IPS-NIHi11 (cell line): ENCODE measurements at regions not wholly inside any gene's neighbourhood (a gene's known extent, or its start where the extent isn't known, plus 50 kb on each side); places are given as distances from the start of the nearest gene placed in this dataset.
A peak's percentile ranks its signal among the peaks of the same experiment; 100 is the strongest.

Experiments
- DNase-seq: peaks from one replicate; pipeline ENCODE4 v3.0.0; 2012; ENCODE audit warnings: mixed read lengths, low spot score

DNA sequence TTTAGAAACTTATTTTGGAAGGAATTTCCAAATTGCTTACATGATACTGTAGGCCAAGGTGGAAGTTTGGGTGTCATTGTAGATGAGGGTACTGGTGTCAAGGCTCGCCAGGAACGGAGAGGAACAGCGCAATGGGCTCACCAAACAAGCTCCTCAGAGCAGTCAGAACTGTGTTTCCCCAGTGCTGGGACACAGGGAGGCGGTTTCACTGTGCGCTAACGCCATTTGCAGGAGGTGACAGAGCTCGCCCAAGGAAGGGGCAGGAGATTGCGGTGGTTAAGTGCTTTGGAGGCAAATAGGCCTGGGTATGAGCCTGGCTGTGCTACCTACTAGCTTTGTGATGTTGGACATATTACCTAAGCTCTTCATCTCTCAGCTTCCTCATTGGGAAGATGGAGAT is 57.3 kb downstream of the HHEX start:
- DNase-seq: no peak

DNA sequence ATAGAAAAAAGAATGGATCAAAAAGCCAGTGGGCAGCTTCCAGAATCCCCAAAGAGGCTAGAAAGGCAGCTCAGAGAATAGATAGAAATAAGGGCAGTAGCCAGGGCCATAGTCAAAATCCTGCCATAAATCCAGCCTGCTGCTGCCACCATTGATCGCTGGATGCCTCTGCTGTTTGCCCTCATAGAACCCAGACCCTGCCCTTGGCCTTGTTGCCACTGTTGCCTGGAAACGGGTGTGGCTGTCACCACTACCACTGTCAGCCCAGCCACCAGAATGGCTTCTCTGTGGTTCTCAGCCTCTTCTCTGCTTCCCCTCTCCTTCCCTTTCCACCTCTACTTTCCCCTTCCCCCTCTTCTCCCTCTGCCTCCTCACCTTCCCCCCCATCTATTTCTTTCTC is 57.8 kb downstream of the HHEX start:
- no peak for DNase-seq

DNA sequence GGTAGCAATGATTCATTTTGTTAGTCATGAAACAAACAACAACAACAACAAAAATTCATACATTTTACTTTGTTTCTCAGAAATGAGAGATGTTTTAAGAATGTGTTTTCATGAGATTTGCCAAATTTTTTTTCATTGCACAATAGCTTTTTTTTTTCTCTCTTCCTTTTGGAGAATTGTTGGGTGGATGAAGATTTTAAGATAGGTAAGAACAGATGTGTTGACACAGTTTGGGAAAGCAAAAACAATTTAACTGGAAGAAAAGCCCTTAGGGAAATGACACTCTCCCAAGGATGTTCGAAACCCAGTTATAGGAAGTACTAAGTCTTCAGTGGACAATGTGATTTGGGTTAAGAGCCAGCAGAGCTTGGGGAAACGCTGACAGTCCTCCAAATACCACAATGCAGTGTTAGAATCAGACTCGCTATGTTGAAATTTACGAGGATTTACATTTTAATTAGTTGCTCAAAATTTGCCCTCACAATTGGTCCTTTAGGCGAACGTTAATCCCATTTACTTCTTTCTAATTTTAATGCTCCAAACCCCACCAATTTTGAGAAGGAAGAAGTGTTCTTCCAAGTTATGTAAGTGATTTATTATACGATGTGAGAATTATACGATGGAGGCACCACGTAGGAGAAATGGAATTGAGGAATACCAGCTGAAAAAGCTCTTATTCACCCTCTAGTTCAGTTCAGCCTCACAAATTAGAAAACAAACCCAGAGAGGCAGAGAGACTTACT is 61.2 kb downstream of the HHEX start:
- DNase-seq: no peak

DNA sequence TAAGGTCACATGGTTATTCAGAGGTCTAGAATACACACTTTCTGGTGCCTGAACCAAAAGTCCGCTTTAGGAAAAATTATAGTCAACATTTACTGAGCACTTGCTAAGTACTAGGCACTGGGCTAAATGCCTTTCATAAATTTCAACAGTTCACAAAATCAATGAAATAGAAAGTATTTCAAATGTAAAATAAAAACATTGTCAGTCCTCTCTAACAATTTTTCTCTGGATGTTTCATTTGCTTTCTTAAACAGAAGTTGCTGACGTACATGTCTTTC is 61.7 kb downstream of the HHEX start:
- no peak for DNase-seq

DNA sequence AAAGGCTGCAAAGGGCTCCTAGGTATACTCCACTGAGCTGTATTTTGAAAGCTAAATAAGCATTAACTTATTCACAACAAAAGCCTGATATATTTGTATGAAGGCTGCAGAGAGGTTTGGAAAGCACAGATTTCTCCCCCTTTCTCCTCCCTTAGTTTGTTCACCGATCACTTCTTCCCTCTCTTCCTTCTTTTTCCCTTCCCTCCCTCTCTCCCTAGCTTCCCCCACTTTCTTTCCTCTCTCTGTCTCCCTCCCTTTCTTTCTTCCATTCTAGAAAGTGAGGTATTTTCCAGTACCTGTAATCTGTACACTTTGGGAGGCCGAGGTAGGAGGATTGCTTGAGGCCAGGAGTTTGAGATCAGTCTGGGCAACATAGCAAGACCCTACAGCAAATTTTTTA is 62.1 kb downstream of the HHEX start:
- no peak for DNase-seq

DNA sequence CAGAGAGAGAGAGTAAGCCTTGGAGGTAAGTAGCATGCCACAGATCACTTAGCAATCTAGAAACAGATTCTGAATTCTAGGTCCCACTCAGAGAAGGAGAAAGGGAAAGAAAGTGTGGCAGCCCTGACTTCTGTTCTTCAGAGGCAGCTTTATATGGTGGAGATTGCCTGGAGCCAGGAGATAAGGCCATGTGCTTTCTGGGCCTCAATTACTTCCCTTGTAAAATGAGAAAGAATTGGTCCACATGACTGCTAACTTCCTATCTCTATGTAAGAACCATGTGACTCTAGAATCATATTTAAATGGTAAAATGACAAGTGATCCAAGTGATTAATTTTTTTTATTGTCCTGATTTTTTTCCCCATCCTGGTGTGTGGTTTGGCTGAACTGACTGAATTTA is 64.1 kb downstream of the HHEX start:
- no peak for DNase-seq

DNA sequence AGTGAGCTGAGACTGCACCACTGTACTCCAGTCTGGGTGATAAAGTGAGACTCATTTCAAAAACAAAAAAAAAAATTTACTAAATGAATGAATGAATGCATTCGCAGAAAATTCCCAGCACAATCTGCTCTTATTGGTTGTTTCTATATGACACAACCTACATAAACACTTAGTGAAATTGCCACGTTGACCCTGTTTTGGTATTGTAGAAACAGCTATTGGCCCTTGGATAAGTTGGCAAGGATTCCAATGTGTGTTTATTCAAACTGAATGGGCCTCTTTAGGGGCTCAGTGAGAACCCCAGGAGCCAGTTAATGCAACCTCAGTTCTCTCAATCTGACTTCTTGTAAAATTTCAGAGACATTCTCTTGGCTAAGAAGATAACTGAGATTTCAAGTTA is 66.0 kb downstream of the HHEX start:
- DNase-seq: no peak

DNA sequence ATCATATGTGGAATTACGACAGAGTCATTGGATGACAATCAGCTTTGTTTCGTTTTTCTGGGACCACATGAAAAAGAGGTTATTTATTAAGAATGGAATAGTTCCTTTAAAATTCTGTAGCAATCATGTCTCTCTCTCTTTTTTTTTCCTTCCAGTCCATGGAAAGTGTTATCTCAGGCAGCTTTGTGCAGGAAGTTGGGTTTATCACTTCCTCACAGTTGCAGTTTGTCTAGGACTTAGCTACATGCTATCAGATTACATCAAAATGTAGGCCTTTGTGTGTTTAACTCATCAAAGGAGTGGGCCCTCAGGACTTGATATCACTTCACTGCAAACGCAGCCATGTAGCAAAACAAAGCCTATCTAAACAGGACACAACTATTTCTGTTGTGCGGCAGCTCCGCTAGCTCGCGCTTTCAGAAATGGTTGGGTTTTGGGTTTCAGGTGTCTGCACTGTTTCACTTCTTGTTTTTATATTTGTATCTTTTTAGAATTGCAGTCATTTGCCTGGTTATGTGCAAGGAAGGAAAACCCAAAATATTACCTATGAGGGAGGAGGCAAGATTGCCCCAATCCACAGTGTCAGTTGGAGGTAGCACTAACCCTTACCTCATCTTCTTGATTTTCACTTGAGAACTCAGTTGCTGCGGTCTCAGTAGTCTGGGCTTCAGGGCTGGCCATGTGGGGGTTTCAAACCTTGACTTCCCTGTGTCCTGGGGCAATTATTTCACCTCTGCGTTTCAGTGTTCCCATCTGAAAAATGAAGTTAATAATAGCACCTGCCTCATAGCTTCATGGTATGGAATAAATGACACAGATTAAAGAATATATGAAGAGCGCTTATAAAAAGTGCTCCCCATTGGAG is 66.7 kb downstream of the HHEX start:
- no peak for DNase-seq

DNA sequence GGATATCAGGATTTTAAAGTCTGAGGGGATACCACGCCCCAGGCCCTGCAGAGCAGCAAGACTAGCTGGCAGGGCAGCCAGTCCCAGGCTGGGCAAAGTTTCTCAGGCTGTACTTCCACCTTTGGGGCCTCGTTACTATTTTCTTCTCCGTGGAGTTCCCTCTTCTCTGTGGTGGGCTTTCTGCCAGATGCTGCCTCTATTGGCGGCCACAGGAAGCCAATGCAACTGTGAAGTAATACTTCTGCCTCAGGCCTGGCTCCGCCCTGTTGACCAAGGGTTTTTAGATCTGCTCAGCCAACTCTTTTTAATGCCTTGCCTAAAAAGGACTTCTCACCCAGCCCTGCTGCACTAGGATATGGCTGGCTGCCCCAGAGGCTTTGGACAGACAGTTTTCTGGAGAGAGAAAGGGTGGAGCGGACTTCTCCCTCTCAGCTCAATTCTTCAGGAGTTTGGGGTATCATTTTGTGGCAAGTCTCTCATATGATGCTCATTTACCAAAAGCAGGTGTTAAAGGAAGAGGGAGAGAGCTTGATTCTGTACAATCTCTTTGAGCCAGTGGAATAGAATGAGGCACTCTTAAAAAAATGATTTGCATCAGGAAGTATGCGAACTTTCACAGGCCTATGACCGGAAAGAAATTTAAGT is 67.4 kb downstream of the HHEX start:
- peak; percentile 82 for DNase-seq

DNA sequence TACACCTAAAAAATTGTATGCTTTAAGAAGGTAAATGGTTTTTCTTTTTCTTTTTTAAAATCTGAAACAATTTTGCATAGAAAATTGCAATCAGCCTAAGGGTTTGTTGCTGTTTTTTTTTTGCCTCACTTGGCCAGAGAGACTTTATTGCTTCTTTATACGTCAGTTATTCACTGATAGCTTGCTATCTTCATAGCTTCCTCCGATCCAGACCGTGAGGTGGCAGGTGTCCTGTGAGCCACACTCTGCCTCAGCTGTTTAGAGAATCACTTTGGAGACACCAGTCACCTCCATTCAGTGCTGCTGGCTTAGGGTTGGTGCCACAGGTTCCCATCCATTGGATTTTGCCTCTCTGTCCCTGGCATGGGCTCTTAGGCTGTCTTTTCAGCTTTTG is 68.0 kb downstream of the HHEX start:
- no peak for DNase-seq

DNA sequence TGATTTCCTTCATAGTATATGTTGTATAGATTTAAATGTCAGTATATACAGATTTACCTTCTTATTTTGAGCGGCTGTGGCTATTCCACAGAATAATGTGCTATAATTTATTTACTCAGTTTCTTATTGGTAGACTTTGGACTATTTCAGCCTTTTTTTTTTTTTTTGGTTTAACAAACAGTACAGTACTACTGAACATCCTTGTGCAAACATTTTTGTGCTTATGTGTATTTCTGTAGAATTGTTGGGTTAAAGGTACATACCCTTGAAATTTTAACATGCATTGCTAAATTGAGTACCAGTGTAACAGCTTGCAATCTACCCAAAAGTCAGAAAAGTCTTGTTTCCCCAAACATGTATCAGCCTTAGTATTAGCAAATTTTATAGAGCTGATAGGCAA is 68.8 kb downstream of the HHEX start:
- DNase-seq: no peak

DNA sequence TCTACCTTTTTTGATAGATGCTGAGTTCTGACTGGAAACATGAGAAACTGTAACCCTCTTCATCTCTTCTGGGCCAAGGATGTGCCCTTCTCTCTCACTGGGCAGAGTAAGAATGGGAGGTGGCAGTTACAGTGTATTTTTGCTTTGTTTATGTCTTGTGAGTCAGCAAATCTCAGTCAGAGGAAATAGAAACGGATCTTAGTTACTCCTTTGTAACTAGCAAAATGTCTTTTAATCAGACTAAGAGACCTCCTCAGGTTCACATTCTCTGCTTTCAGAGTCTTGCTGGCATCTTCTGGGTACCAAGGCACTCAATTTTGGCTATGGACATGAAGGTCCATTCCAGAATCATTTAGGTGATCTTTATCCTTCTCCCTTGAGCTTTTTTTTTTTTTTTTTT is 70.9 kb downstream of the HHEX start:
- no peak for DNase-seq

DNA sequence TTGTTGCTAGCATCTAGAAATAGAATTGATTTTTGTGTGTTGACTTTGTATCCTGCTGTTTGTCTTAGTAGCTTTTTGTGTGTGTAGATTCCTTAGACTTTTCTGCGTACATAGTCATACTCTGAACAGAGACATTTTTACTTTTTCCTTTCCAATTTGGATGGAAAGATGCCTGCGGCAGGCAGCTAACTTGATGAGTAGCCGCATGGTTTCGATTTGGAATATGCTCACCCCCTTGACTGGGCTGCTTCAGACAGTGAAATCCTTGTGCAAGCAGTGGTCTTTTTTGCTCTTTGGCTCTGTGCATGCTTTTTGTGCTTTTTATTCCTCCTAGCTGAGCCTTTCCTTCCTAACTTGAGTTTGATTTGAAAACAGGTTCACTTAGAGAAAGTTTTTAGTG is 71.8 kb downstream of the HHEX start:
- DNase-seq: no peak

DNA sequence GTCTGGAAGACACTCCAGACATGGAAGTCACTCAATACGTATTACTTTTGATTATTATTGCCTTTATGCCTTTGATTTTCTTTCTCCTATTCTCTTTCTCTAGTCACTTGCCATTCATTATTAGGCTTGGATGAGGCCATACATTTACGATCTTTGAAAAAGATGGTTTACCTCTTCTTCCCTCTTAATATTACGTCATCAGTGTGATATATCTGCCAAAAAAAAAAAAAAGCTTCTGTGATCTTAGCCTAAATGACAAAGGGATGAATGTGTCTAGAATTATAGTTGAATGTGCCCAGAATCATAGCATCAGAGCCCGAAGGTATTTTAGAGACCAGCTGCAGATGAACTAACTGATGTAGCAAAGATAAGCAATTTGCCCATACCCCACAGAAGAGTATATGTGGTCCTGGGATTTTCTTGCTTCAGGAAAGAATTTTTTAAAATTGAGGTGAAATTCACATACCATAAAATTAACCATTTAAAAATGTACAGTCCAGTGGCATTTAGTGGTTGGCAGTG is 73.9 kb downstream of the HHEX start:
- no peak for DNase-seq

DNA sequence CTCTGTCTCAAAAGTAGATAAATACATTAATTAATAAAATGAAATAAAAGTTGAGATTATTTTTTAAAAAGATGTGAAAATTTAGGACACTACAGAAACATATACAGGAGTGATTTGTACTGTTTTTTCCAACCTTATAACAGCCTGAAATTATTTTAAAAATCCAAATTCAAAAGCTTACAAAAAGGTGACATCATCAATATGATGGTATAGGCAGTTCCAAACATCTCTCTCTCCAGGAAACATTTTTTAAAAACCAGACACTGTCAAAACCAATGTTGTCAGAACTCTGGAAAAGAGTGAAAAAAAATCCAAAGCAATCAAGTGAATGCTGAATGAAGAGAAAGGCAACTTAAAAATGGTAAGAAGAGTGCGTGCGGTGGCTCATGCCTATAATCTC is 76.7 kb downstream of the HHEX start:
- no peak for DNase-seq

DNA sequence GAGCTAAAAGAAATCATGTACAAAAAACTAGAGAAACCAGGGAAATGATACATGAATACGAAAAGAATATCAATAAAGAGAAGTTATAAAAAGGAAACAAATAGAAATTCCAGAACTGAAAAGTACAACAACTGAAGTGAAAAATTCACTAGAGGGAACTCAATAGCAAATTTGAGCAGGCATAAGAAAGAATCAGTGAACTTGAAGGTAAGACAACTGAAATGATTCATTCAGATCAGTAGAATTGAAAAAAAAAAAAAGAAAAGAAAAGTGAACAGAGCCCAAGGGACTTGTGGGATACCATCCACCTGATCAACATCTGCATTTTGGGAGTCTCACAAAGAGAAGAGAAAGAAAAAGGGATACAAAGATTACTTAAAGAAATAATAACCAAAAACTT is 78.3 kb downstream of the HHEX start:
- no peak for DNase-seq

DNA sequence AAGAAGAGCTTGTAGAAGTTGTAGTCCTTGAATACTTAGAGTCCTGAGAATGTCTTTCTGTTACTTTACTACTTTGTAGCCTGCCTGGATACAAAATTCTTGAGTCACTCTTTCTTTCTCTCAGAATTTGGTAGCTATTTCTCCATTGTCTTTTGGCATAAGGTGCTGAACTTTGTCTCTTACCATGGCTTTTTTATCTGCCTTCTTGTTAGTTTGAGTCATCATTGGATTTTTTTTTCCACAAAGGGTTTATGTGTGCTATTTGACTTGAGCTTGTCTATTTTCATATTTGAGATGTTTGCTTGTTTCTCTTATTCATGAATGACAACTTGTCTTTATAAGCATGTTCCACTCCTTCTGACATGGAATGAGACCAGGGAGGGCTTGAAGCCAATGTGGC is 74.5 kb upstream of the EXOC6 start:
- no peak for DNase-seq

DNA sequence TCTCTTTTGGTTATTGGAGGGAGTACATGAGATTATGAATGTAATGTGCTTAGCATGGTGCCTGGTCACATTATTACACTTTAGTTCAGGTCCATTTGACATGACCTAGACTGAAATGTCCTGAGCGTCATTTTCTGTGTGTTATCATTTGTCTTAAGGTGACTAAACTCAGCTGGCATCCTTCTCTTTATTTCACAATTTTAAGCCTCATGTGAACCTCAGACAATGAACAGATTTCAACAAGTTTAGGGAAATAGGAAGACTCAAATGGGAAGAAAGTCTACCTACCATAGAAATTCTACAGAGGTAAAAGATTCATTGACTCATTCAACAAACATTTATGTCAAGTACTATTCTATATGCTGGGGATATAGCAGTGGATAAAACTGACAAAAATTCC is 70.2 kb upstream of the EXOC6 start:
- DNase-seq: no peak

DNA sequence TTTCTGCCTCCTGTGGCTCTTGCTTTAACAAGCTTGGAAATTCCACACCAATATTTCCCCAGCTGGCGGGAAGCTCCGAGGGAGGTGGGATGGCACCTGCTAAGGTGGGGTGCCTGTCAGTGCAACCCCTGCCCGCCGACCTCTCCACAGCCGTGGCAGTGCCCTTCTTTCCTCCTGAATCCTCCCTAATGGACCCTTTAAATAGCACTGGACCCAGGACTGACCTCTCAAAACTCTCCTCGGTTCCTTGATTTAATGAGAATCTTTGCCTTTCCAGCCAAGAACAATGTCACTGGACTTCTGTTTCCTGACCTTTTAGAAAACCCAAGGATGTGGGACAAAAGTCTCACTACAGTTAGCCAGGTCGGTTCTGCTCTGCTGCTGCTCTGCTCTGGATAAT is 63.2 kb upstream of the EXOC6 start:
- no peak for DNase-seq

DNA sequence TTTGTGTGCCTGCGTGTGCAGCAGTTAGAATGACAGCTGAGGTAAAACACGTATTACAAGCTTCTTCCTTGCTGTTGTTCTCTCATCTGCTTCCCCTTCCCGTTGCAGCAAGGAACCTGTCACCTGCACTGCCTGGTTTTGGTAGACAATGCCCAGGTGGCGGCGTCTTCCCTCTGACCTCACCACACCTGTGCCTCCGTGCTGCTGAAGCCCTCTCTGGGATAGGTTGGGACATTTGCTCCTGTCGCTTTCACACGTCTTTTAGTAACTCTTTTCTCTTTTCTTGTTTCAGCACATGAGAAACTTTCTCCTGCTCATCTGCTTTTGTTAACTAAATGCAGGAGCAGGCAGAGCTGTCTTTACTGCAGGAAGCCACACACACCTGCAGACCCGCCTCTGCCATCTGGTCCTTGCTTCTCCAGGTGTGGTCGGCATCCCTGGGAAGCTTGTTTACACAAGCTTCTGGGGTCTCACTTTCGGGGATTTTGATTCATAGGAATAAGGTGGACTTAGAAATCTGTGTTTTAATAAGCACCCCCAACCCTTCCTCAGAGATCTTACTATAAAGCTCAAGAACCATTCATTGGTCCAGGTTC is 60.7 kb upstream of the EXOC6 start:
- DNase-seq: peak; percentile 31

DNA sequence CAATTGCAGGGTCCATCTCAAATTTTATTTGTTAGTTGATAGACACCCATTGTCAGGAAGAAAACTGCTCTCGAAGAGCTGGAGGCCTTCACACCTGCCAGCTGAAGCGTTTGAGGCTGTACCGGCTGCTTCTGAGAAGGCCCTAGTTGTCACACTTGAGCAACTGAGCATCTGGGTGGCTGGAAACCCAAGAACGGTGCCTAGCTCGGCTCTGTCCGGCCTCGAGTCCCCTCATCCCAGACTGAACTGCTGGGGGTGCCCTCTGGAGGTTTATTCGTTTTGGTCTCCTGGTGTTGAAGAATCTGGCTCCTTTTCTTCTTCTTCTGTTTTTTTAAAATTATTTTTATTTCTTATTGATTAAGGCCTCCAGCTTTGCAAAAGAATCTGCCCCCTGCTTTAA is 59.3 kb upstream of the EXOC6 start:
- no peak for DNase-seq

DNA sequence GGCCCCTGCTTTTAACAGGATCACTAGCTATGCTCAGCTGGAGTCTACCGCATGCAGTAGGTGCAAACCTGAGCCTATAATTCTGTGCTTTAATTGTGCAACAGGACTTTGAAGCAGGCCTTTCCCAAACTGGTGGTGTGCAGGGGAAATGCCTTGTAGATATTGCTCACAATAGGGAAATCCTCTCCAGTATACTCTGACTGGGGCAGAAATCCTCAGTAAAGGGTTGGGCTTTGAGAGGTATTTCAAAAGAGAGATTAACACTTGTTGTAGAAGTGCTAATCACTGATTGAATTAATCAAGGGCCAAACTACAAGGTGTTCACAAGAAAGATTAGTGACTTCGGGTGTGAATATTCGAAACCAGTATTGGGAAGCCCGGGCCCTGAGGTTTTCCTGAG is 58.5 kb upstream of the EXOC6 start:
- no peak for DNase-seq

DNA sequence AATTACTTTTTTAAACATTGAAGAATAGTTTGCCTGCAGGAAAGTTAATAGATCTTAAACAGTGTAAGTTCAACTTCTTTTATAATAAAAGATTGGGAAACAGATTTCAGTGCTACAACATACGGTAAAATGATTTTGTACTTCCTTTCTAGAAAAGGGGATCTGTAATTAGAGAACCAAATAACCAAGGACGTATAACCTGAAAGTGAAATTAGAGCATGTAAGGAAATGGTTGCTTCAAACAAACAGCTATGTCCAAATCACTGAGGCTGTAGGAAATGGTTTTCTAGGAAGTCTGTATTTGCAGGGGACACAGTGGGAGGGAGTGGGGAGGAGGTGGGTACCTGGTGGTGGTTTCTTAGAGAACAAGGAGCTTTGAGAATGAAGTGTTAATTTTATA is 57.9 kb upstream of the EXOC6 start:
- no peak for DNase-seq
